ENCODE measurements at regions not wholly inside any gene's neighbourhood (a gene's known extent, or its start where the extent isn't known, plus 50 kb on each side); places are given as distances from the start of the nearest gene placed in this dataset.
"Not testable (repeated sequence)": the region's sequence is repeated elsewhere in the genome, so short reads cannot be mapped to it uniquely, and the experiment has no call there.

- DNase-seq: no peak
Observed at GRCh38 chr3:24545887-24546286, 51.2 kb upstream of the THRB start.

- DNase-seq: no peak
Observed at GRCh38 chr3:24548278-24548677, 53.6 kb upstream of the THRB start.

- DNase-seq: no peak
Observed at GRCh38 chr3:24550588-24550987, 55.9 kb upstream of the THRB start.

- DNase-seq: no peak
Observed at GRCh38 chr3:24551626-24552025, 57.0 kb upstream of the THRB start.

- DNase-seq: no peak
Observed at GRCh38 chr3:24562895-24563294, 68.2 kb upstream of the THRB start.

GRCh38 chr3:24565053-24565452, 70.4 kb upstream of the THRB start:
- DNase-seq: no peak

GRCh38 chr3:24565656-24566055, 71.0 kb upstream of the THRB start:
- DNase-seq: no peak

- no peak for DNase-seq
Observed at GRCh38 chr3:24566927-24567326, 72.3 kb upstream of the THRB start.

- not testable (repeated sequence) for DNase-seq
Observed at GRCh38 chr3:24572409-24572808, 77.8 kb upstream of the THRB start.

GRCh38 chr3:24573576-24573975, 78.9 kb upstream of the THRB start:
- no peak for DNase-seq

- no peak for DNase-seq
Observed at GRCh38 chr3:24578324-24578723, 83.7 kb upstream of the THRB start.

- no peak for DNase-seq
Observed at GRCh38 chr3:24578951-24579421, 84.3 kb upstream of the THRB start.

GRCh38 chr3:24582431-24583403, 88.1 kb upstream of the THRB start:
- no peak for DNase-seq

- no peak for DNase-seq
Observed at GRCh38 chr3:24586920-24587319, 92.3 kb upstream of the THRB start.

GRCh38 chr3:24588629-24589512, 94.2 kb upstream of the THRB start:
- DNase-seq: peak; percentile 64

GRCh38 chr3:24589513-24589851, 94.8 kb upstream of the THRB start:
- DNase-seq: peak; percentile 59

GRCh38 chr3:24589931-24590880, 95.6 kb upstream of the THRB start:
- DNase-seq: peak; percentile 92

GRCh38 chr3:24591191-24591590, 96.5 kb upstream of the THRB start:
- no peak for DNase-seq

GRCh38 chr3:24591661-24592555, 97.3 kb upstream of the THRB start:
- no peak for DNase-seq

- DNase-seq: no peak
Observed at GRCh38 chr3:24594161-24594560, 99.5 kb upstream of the THRB start.

- DNase-seq: no peak
Observed at GRCh38 chr3:24595796-24596195, 101.1 kb upstream of the THRB start.

All from skin of body (tissue), 1 donor.